ENCODE measurements at regions not wholly inside any gene's neighbourhood (a gene's known extent, or its start where the extent isn't known, plus 50 kb on each side); places are given as distances from the start of the nearest gene placed in this dataset.

DNA sequence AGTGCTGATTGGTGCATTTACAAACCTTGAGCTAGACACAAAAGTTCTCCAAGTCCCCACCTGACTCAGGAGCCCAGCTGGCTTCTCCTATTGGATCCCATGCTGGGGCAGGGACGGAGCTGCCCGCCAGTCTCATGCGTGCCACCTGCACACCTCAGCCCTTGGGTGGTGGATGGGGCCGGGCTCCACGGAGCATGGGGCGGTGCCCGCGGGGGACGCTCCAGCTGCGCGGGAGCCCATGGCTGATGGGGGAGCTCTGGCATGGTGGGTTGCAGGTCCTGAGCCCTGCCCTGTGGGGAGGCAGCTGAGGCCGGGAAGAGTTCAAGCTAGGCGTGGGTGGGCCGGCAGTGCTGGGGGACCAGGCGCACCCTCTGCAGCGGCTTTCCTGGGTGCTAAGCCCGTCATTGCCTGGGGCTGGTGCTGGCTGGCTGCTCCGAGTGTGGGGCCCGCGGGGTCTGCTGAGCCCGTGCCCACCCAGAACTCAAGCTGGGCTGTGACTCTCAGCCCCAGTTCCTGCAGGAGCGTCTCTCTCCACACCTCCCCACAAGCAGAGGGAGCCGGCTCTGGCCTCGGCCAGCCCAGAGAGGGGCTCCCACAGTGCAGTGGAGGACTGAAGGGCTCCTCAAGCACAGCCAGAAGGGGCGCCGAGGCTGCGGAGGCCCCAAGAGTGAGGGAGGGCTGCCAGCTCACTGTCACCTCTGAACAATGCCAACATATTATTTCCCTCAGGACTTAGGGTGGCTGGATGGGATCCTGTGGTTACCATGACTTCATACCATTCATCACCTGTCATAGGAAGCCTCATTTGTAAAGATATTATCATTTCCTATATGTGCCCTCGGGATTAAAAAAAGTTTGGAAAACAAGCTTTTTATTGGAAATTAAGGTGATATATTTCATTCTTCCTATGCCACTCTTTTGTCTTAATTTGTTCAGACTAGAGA, 688.7 kb downstream of the ETS1 start:
- H3K4me3 ChIP-seq: no peak overlapping the region
- intact Hi-C loops (cut with DNase I): no loop called here
- H3K9me3 ChIP-seq: peaks cover 0 to 6% of the 10 kb centered on the region in 2 donors
- no peaks in the 10 kb centered on the region for H3K36me3 ChIP-seq
- no peaks in the 10 kb centered on the region for H3K4me1 ChIP-seq
- TF ChIP-seq, protein P1, sequence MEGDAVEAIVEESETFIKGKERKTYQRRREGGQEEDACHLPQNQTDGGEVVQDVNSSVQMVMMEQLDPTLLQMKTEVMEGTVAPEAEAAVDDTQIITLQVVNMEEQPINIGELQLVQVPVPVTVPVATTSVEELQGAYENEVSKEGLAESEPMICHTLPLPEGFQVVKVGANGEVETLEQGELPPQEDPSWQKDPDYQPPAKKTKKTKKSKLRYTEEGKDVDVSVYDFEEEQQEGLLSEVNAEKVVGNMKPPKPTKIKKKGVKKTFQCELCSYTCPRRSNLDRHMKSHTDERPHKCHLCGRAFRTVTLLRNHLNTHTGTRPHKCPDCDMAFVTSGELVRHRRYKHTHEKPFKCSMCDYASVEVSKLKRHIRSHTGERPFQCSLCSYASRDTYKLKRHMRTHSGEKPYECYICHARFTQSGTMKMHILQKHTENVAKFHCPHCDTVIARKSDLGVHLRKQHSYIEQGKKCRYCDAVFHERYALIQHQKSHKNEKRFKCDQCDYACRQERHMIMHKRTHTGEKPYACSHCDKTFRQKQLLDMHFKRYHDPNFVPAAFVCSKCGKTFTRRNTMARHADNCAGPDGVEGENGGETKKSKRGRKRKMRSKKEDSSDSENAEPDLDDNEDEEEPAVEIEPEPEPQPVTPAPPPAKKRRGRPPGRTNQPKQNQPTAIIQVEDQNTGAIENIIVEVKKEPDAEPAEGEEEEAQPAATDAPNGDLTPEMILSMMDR (IDR thresholded peaks at IDR 0.05): no peak
- H3K27me3 ChIP-seq: no peaks in the 10 kb centered on the region
- DNase-seq (ENCODE audit: low spot score in 2 of 2): no peak
- no peak overlapping the region for H3K27ac ChIP-seq

DNA sequence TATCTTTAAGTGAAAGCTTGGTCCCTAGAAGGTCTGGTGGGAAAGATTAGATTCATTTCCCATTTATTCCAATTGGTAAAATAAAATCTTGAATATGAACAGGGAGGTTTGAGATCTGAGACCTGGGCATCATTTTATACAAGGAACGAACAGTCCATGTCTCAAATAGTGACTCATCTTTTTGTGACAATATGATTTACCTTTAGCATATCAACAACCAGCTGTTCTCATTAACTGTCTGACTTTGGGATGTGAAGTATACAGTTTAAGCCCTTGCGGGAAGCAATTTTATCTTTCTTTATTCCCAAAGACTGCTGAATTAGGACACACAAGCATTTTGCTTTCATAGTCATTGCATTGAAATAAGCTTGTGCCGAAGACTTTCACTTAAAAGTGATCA, 691.6 kb downstream of the ETS1 start:
- DNase-seq (ENCODE audit: low spot score in 2 of 2): no peak
- intact Hi-C loops (cut with DNase I): no loop called here
- H3K27me3 ChIP-seq: no peaks in the 10 kb centered on the region
- peaks cover 0 to 6% of the 10 kb centered on the region in 2 donors for H3K9me3 ChIP-seq
- TF ChIP-seq, protein P1 (IDR thresholded peaks at IDR 0.05): no peak
- no peak overlapping the region for H3K4me3 ChIP-seq
- no peak overlapping the region for H3K27ac ChIP-seq
- H3K36me3 ChIP-seq: no peaks in the 10 kb centered on the region
- no peaks in the 10 kb centered on the region for H3K4me1 ChIP-seq

DNA sequence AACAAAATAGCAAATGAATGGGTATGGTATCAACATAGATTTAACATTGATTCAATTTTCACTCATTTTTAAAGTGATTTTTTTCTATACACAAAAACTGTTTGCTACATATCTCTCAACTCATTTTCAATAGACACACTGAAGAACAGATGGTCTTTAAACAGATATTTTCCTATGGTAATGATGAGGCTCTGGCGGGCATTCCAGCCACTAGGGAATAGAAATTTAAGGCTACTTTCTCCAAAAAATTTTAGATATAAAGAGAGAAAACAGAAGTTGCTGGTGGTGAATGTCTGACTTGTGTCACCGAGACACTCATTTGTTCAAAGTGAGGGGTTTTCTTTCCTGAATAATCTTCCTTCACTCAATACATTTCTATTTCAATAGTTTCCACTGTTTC, 693.0 kb downstream of the ETS1 start:
- TF ChIP-seq, protein P1 (IDR thresholded peaks at IDR 0.05): no peak
- Histone ChIP-seq H3K27me3 (no peaks in the 10 kb centered on the region), H3K4me3 (no peak overlapping the region), H3K27ac (no peak overlapping the region), H3K36me3 (no peaks in the 10 kb centered on the region), H3K9me3 (peaks cover 0 to 6% of the 10 kb centered on the region in 2 donors), H3K4me1 (no peaks in the 10 kb centered on the region)
- DNase-seq (ENCODE audit: low spot score in 2 of 2): no peak
- intact Hi-C loops (cut with DNase I): no loop called here

DNA sequence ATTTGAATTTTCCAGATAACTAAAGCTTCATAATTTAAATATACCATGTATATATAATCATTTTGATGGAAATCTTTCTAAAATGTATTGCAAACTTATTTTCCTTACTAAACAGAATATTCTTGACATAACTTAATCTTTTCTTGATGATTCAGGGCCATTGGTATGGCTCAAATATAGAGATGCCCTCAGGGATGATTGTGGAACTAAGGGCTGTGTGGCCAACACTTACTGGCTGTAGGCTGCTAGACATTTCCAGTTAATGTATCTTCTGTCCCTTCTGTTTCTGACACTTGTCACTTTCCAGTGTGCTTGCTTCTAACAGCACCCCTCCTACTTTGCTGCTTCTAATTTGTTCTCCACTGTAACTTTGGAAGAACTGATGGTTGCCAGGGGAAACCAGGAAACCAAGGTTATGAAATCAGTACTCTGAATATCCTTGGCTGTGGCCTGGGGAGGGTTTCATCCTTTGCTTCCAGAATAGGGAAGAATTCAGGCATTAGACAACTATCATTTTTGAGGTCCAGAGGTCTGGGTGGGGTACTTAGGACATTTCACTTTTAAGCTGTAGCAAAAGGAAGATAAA, 697.2 kb downstream of the ETS1 start:
- no peak overlapping the region for H3K4me3 ChIP-seq
- H3K27ac ChIP-seq: no peak overlapping the region
- TF ChIP-seq, protein P1 (IDR thresholded peaks at IDR 0.05): no peak
- DNase-seq (ENCODE audit: low spot score in 2 of 2): no peak
- H3K36me3 ChIP-seq: no peaks in the 10 kb centered on the region
- intact Hi-C loops (cut with DNase I): no loop called here
- no peaks in the 10 kb centered on the region for H3K4me1 ChIP-seq
- no peaks in the 10 kb centered on the region for H3K27me3 ChIP-seq
- peaks cover 0 to 7% of the 10 kb centered on the region in 2 donors for H3K9me3 ChIP-seq

DNA sequence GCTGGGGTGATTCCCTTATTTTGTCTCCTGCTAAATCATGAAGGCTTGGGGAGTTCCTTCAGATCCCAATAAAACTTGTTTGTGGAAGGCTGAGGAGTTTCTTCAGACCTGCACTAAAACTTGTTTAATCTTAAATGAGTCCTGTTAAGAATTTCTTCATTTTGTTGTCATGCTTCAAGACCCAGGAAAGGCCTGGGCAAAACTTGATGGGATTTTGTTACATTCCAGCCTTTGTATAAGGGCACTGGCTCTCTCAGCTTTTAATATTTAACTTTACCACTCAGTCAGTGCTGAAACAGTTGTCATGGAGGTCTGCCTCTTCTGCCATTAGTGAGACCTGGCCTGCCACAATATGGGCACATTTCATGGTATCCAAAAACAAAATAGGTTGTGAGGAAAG, 699.0 kb downstream of the ETS1 start:
- Histone ChIP-seq H3K27me3 (no peaks in the 10 kb centered on the region), H3K36me3 (no peaks in the 10 kb centered on the region), H3K4me3 (no peak overlapping the region), H3K9me3 (peaks cover 0 to 7% of the 10 kb centered on the region in 2 donors), H3K27ac (no peak overlapping the region), H3K4me1 (no peaks in the 10 kb centered on the region)
- TF ChIP-seq, protein P1 (IDR thresholded peaks at IDR 0.05): no peak
- DNase-seq (ENCODE audit: low spot score in 2 of 2): no peak
- intact Hi-C loops (cut with DNase I): no loop called here
